C4-2B (cell line): ENCODE measurements at regions not wholly inside any gene's neighbourhood (a gene's known extent, or its start where the extent isn't known, plus 50 kb on each side); places are given as distances from the start of the nearest gene placed in this dataset.

ENCODE experiments used
- CTCF ChIP-seq: fragments of 450-650 bp; conservative IDR thresholded peaks from 2 replicates; pipeline ENCODE4 v1.5.1; 2017; ENCODE audit warnings: mild to moderate bottlenecking
- ZFX ChIP-seq: fragments of 450-650 bp; IDR thresholded peaks from 2 replicates; pipeline ENCODE4 v1.6.1; 2017

DNA sequence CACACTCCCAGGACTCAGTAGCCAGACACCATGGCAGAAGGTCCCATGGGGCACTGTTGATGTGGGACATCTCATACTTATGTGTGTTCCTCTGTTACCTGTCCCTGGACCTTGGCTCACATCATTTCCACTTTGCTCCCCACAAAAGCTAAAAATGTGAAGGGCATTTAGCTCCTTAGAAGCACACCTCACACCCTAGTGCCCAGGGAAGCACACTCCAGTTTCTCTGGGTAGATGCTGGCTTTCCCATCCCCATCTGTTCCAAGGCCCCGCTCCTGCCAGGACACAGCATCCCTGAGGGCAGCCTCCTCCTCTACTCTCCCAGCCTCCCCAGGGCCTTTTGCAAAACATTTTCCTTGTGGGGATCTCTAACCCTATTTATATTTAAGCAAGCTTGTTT is 572.4 kb upstream of the MGMT start:
- TF ChIP-seq CTCF (no peak), ZFX (no peak)
